OCI-LY3 (cell line): ENCODE measurements at regions not wholly inside any gene's neighbourhood (a gene's known extent, or its start where the extent isn't known, plus 50 kb on each side); places are given as distances from the start of the nearest gene placed in this dataset.

ENCODE experiments used
- H2AFZ ChIP-seq: fragments of 200-600, 300-600 bp; shearing (Covaris generic); 2 replicates; pipeline ENCODE4 v1.6.0; 2014; ENCODE audit warnings: antibody characterized with exemption, low read depth, low read length
- H3K27ac ChIP-seq: fragments of 200-600, 300-600 bp; sonication (generic); 2 replicates; pipeline ENCODE4 v1.5.1; 2014; ENCODE audit warnings: mild to moderate bottlenecking, low read length, moderate library complexity, mixed read lengths
- H3K27me3 ChIP-seq: fragments of 200-600, 300-600 bp; sonication (generic); 2 replicates; pipeline ENCODE4 v1.6.1; 2014; ENCODE audit warnings: low read depth, low read length, mixed read lengths
- H3K36me3 ChIP-seq: fragments of 200-600, 300-600 bp; sonication (generic); replicated peaks from 2 replicates; pipeline ENCODE3; 2014; ENCODE audit warnings: low read depth, low read length, mixed read lengths
- H3K4me1 ChIP-seq: fragments of 300-600, 200-600 bp; sonication (generic); 2 replicates; pipeline ENCODE4 v1.6.1; 2014; ENCODE audit warnings: low read length, mixed read lengths
- H3K4me2 ChIP-seq: fragments of 200-600, 300-600 bp; sonication (generic); 2 replicates; pipeline ENCODE4 v1.6.1; 2014; ENCODE audit warnings: low read length, mixed read lengths
- H3K4me3 ChIP-seq: fragments of 300-600, 200-600 bp; sonication (generic); 2 replicates; pipeline ENCODE4 v1.5.1; 2014; ENCODE audit warnings: antibody characterized with exemption, mild to moderate bottlenecking, low read length, moderate library complexity
- H3K79me2 ChIP-seq: fragments of 300-600, 200-600 bp; shearing (Covaris generic); 2 replicates; pipeline ENCODE4 v1.6.1; 2014; ENCODE audit warnings: mild to moderate bottlenecking, low read length, mixed read lengths
- H3K9ac ChIP-seq: fragments of 300-600, 200-600 bp; shearing (Covaris generic); 2 replicates; pipeline ENCODE4 v1.6.0; 2014; ENCODE audit warnings: mild to moderate bottlenecking, low read length, moderate library complexity
- H3K9me3 ChIP-seq: fragments of 200-600, 300-600 bp; shearing (Covaris generic); 2 replicates; pipeline ENCODE4 v1.6.1; 2014; ENCODE audit warnings: low read length, mixed read lengths; ENCODE audit not compliant: insufficient read depth
- H4K20me1 ChIP-seq: fragments of 200-600, 300-600 bp; sonication (generic); 2 replicates; pipeline ENCODE4 v1.6.1; 2016; ENCODE audit warnings: low read length, mixed read lengths; ENCODE audit not compliant: insufficient read depth
- EZH2phosphoT487 ChIP-seq: fragments of 200-600 bp; shearing (Covaris generic); IDR thresholded peaks from 2 replicates; pipeline ENCODE4 v1.6.1; 2018; ENCODE audit warnings: antibody characterized with exemption, mixed run types, low read depth
- TF ChIP-seq, protein P1 (sequence below): fragments of 200-600, 300-600 bp; sonication (generic); IDR thresholded peaks from 2 replicates; pipeline ENCODE4 v1.5.1; 2014; ENCODE audit warnings: antibody characterized with exemption, low read length, low read depth

DNA sequence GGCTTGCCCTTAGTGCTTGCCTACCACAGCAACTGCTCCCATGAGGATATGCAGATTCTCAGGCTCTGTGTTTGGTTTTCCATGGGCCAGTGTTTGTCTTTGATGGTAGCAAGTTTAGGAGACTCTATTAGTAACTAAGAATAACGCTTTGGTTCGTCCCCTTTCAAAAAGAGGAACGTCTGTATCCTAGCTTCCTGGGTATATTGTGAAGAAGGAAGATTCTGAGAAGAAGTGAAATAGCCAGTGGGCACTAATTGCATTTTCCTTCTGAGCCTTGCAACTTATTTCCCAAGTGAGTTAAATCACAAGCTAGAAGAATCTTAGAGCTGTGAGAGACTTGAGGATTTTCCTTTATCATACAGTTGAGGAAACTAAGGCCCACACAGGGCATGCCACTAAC lies 376.8 kb downstream of the PIK3R1 start:
- Histone ChIP-seq H2AFZ (no peak overlapping the region), H3K36me3 (no peaks in the 10 kb centered on the region), H3K4me3 (no peak overlapping the region), H4K20me1 (no peaks in the 10 kb centered on the region), H3K9ac (no peak overlapping the region), H3K79me2 (no peaks in the 10 kb centered on the region), H3K4me2 (no peak overlapping the region), H3K27me3 (no peaks in the 10 kb centered on the region), H3K27ac (no peak overlapping the region), H3K4me1 (no peaks in the 10 kb centered on the region), H3K9me3 (no peaks in the 10 kb centered on the region)
- TF ChIP-seq, protein P1, sequence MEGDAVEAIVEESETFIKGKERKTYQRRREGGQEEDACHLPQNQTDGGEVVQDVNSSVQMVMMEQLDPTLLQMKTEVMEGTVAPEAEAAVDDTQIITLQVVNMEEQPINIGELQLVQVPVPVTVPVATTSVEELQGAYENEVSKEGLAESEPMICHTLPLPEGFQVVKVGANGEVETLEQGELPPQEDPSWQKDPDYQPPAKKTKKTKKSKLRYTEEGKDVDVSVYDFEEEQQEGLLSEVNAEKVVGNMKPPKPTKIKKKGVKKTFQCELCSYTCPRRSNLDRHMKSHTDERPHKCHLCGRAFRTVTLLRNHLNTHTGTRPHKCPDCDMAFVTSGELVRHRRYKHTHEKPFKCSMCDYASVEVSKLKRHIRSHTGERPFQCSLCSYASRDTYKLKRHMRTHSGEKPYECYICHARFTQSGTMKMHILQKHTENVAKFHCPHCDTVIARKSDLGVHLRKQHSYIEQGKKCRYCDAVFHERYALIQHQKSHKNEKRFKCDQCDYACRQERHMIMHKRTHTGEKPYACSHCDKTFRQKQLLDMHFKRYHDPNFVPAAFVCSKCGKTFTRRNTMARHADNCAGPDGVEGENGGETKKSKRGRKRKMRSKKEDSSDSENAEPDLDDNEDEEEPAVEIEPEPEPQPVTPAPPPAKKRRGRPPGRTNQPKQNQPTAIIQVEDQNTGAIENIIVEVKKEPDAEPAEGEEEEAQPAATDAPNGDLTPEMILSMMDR, result no peak
- no peak for TF ChIP-seq EZH2phosphoT487

DNA sequence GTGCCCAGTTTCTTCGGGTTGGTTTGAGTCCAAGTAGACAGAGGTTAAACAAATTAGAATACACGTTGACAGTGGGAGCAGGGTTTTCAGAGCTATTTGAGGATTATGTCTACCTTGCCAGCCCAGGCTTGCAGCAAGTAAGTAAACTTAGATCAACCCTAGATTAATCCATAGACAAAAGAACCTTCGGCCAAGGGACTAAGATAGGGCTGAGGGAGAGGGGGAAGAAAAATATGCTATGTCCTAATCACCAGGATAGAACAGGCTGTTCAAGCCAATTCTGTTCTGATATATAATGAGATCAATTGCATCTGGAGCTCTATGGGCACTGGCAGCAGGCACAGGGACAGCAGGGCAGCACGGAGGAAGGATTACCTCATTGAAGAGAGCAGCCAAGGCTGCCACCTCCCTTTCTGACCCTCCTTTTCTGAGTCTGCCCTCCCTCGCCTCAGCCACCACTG lies 377.7 kb downstream of the PIK3R1 start:
- Histone ChIP-seq H3K4me1 (no peaks in the 10 kb centered on the region), H2AFZ (no peak overlapping the region), H3K27ac (no peak overlapping the region), H3K36me3 (no peaks in the 10 kb centered on the region), H3K4me2 (no peak overlapping the region), H3K9me3 (no peaks in the 10 kb centered on the region), H3K79me2 (no peaks in the 10 kb centered on the region), H3K27me3 (no peaks in the 10 kb centered on the region), H4K20me1 (no peaks in the 10 kb centered on the region), H3K9ac (no peak overlapping the region), H3K4me3 (no peak overlapping the region)
- no peak for TF ChIP-seq EZH2phosphoT487
- TF ChIP-seq, protein P1, result no peak

DNA sequence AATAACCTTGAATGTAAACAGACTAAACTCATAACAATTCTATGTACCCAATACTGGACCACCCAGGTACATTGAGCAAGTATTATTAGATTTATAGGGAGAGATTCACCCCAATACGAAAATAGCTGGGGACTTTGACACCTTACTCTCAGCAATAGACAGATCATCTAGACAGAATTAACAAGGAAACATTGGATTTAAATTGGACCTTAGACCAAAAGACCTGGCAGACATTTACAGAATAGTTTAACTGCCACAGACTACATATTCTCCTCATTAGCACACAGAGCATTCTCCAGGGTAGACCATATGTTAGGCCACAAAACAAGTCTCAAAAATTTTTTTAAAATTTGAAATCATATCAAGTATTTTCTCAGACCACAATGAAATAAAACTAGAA lies 397.4 kb downstream of the PIK3R1 start:
- Histone ChIP-seq H3K36me3 (no peaks in the 10 kb centered on the region), H3K9me3 (no peaks in the 10 kb centered on the region), H4K20me1 (no peaks in the 10 kb centered on the region), H3K9ac (no peak overlapping the region), H3K27me3 (no peaks in the 10 kb centered on the region), H3K4me2 (no peak overlapping the region), H3K4me3 (no peak overlapping the region), H3K27ac (no peak overlapping the region), H2AFZ (no peak overlapping the region), H3K4me1 (no peaks in the 10 kb centered on the region), H3K79me2 (no peaks in the 10 kb centered on the region)
- TF ChIP-seq, protein P1, result no peak
- no peak for TF ChIP-seq EZH2phosphoT487

DNA sequence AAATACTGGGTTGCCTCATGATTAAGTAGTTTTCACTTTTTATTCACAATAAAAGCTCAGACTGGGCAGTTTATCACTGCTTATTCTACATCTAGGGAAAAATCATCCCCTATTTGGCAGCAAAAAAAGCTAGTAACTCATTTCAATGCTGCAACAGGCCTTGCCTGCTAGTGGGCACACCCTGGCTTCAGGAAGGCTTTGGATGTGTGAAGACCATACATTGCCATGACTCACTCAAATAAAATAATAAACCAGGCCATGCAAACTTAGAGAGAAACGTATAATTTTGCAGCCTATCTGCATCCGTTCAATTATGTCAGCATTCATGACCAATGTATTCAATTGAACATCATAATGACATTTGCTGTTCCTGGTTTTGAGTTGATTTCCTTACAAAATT lies 402.9 kb downstream of the PIK3R1 start:
- H3K79me2 ChIP-seq, result no peaks in the 10 kb centered on the region
- H4K20me1 ChIP-seq, result no peaks in the 10 kb centered on the region
- H3K4me2 ChIP-seq, result no peak overlapping the region
- no peaks in the 10 kb centered on the region for H3K36me3 ChIP-seq
- H3K9me3 ChIP-seq, result no peaks in the 10 kb centered on the region
- no peak overlapping the region for H3K27ac ChIP-seq
- H3K4me3 ChIP-seq, result no peak overlapping the region
- no peaks in the 10 kb centered on the region for H3K4me1 ChIP-seq
- H3K27me3 ChIP-seq, result no peaks in the 10 kb centered on the region
- TF ChIP-seq EZH2phosphoT487, result no peak
- TF ChIP-seq, protein P1, result no peak
- no peak overlapping the region for H2AFZ ChIP-seq
- H3K9ac ChIP-seq, result no peak overlapping the region
